ENCODE measurements at regions not wholly inside any gene's neighbourhood (a gene's known extent, or its start where the extent isn't known, plus 50 kb on each side); places are given as distances from the start of the nearest gene placed in this dataset.

DNA sequence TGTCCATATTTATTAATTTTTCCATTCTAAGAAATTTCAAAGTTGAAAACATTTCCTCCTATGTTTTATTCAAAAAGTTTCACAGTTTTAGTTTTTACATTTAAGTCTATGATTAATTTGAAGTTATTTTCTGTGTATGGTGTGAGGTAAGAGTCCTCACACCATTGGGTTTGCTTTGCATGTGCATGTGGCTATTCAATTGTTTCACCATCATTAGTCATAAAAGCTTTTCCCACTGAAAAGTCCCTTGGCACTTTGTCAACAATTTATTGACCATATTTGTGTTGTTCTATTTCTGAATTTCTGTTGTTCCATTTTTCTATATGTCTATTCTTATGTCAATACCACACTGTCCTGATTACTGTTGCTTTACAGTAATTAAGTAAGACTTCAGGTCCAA is 186.5 kb downstream of the KIF18A start:
- DNase-seq (ENCODE audit: low read depth) = peak; percentile 46
- TF ChIP-seq, protein P1, sequence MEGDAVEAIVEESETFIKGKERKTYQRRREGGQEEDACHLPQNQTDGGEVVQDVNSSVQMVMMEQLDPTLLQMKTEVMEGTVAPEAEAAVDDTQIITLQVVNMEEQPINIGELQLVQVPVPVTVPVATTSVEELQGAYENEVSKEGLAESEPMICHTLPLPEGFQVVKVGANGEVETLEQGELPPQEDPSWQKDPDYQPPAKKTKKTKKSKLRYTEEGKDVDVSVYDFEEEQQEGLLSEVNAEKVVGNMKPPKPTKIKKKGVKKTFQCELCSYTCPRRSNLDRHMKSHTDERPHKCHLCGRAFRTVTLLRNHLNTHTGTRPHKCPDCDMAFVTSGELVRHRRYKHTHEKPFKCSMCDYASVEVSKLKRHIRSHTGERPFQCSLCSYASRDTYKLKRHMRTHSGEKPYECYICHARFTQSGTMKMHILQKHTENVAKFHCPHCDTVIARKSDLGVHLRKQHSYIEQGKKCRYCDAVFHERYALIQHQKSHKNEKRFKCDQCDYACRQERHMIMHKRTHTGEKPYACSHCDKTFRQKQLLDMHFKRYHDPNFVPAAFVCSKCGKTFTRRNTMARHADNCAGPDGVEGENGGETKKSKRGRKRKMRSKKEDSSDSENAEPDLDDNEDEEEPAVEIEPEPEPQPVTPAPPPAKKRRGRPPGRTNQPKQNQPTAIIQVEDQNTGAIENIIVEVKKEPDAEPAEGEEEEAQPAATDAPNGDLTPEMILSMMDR (conservative IDR thresholded peaks at IDR 0.05; ENCODE audit: control insufficient read depth, insufficient read depth, low read depth, low read length) = no peak

DNA sequence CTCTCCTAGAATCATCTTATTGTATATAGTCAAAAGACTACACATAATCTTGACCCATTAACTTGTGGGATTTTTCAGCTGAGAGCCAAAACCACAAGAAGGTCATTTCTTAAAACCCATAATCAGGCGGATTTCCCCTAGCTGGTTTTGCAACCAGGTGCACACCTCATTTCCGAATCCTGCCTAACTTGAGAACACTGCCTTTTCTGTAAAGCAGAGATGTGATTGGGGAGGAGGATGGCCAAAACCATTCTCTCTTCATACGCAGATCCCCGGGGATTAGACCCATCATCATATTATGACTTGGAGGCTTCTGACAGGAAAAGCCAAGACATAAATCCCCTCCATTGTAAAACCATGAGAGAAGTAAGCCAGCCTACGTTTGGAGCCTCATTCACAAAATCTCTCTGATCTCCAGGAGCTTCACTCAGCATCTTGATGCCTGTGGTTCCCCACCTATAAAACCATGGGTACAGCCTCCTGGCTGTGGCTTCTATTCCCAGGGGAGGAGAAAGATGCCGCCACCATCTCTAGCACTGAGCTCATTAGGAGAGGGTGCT is 191.3 kb downstream of the KIF18A start:
- DNase-seq (ENCODE audit: low read depth) = no peak
- TF ChIP-seq, protein P1 (conservative IDR thresholded peaks at IDR 0.05; ENCODE audit: control insufficient read depth, insufficient read depth, low read depth, low read length) = no peak
- no peak overlapping the region for H3K4me3 ChIP-seq (ENCODE audit: control insufficient read depth, low read depth, low read length)

More for the DNA sequence above, 186.5 kb downstream of the KIF18A start:
- no peak overlapping the region for H3K4me3 ChIP-seq (ENCODE audit: control insufficient read depth, low read depth, low read length)

DNA sequence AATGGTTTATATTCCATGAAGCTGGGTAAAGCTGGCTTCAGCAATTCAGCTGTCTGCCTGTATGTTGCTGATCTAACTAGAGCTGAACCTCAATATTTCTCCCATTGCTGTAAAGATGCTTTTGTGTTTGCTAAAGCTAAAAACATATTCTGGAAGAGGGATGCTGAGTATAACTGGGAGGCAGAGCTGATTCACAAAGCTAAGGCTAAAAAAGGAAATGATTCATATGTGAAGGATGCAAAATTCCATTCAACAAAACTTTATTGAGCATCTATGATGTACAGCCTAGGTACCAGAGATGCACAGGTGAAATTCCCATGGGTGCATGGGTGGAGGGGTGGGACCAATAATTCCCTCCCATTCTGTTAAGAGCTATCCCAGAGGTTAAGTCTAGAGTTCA is 193.9 kb downstream of the KIF18A start:
- peak; percentile 25 for DNase-seq (ENCODE audit: low read depth)
- TF ChIP-seq, protein P1 (conservative IDR thresholded peaks at IDR 0.05; ENCODE audit: control insufficient read depth, insufficient read depth, low read depth, low read length) = no peak
- H3K4me3 ChIP-seq (ENCODE audit: control insufficient read depth, low read depth, low read length) = no peak overlapping the region

DNA sequence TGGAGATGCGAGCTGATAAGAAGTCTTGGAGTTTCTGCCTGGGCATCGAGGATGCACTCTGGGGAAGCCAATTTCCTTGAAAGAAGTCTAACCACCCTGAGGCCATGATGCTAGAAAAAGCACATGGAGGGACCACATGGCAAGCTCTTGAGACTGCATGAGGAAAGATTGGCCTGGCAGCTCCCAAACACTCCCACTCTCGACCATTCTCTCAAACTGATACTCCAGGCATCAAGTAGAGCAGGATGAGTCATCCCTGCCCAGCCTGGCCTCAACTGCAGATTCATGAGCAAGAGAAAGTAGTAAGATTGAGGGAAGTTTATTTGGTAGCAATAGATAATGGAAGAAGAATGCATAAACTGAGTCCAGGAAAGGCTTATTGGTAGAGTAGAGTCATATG is 194.3 kb downstream of the KIF18A start:
- DNase-seq (ENCODE audit: low read depth) = peak; percentile 66
- H3K4me3 ChIP-seq (ENCODE audit: control insufficient read depth, low read depth, low read length) = no peak overlapping the region
- TF ChIP-seq, protein P1 (conservative IDR thresholded peaks at IDR 0.05; ENCODE audit: control insufficient read depth, insufficient read depth, low read depth, low read length) = no peak

DNA sequence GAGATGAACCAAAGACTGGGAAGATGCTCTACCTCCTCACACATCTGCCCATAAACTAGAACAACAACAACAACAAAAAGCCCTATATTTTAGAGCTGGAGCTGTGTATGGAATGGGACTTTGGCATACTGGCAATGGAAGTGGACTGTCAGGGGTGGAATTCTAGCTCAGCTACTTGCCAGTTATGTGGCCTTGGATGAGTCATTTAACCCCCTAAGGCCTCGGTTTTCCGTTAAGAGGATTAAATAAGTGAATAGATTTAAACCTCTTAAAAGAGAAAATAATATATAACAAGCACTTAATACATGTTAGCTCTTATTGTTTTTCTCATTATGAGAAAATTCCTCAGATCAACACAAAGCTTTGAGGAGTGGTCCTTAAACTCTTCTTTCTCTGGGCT is 195.0 kb downstream of the KIF18A start:
- H3K4me3 ChIP-seq (ENCODE audit: control insufficient read depth, low read depth, low read length) = no peak overlapping the region
- DNase-seq (ENCODE audit: low read depth) = peak; percentile 49
- TF ChIP-seq, protein P1 (conservative IDR thresholded peaks at IDR 0.05; ENCODE audit: control insufficient read depth, insufficient read depth, low read depth, low read length) = no peak

DNA sequence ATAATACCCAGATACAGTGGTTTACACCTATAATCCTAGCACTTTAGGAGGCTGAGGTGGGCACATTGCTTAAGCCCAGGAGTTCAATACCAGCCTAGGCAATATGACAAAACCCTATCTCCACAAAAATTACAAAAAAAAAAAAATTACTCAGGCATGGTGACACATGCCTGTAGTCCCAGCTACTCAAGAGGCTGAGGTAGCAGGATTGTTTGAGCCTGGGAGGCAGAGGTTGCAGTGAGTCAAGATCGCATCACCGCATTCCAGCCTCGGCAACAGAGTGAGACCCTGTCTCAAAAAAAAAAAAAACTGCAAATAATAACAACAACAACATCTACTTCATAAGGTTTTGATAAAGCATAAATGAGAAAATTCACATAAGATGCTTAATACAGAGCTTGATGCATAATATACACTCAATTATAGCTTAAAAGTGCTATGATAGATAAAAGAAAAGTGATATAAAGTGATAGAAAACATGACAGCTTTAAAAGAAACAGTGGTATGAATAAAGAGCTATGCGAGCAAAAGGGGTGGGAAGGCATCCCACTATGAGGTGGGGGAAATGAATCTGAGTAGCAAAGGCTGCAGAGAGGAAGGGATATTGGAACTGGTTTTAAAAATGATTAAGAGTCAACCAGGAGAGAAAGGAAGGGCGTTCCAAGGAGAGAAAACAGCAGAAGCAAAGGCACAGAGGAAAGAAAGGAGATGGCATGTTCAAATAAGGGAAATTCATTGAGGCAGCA is 197.6 kb downstream of the KIF18A start:
- TF ChIP-seq, protein P1 (conservative IDR thresholded peaks at IDR 0.05; ENCODE audit: control insufficient read depth, insufficient read depth, low read depth, low read length) = no peak
- no peak overlapping the region for H3K4me3 ChIP-seq (ENCODE audit: control insufficient read depth, low read depth, low read length)
- DNase-seq (ENCODE audit: low read depth) = peak; percentile 81

Measured in fibroblast of mammary gland (primary cell).